ENCODE measurements at regions not wholly inside any gene's neighbourhood (a gene's known extent, or its start where the extent isn't known, plus 50 kb on each side); places are given as distances from the start of the nearest gene placed in this dataset.

DNA sequence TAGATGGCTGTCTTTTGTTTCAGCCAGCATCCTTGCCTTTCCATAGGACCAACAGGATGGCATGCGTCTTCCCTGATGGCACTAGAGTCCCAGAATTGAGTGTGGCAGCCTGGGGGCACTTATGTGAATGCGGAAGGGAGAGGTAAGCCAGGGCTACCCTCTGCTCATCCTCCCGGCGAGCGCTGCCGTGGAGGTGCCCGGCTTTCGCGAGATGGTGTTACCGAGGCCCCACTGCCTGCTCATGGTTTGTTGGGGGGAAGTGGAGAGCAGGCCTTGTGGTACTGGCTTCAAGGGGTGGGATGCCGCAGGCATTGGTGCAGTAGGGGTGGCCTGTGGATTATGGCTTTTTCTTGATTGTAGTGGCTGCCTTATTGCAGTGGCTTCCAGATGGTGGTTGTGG is 174.3 kb downstream of the AACS start:
- TF ChIP-seq, protein P1, sequence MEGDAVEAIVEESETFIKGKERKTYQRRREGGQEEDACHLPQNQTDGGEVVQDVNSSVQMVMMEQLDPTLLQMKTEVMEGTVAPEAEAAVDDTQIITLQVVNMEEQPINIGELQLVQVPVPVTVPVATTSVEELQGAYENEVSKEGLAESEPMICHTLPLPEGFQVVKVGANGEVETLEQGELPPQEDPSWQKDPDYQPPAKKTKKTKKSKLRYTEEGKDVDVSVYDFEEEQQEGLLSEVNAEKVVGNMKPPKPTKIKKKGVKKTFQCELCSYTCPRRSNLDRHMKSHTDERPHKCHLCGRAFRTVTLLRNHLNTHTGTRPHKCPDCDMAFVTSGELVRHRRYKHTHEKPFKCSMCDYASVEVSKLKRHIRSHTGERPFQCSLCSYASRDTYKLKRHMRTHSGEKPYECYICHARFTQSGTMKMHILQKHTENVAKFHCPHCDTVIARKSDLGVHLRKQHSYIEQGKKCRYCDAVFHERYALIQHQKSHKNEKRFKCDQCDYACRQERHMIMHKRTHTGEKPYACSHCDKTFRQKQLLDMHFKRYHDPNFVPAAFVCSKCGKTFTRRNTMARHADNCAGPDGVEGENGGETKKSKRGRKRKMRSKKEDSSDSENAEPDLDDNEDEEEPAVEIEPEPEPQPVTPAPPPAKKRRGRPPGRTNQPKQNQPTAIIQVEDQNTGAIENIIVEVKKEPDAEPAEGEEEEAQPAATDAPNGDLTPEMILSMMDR (IDR thresholded peaks at IDR 0.05 in 4 of 5, conservative IDR thresholded peaks at IDR 0.05 in 1 of 5), result no peak
- no peak for TF ChIP-seq POLR2A (IDR thresholded peaks at IDR 0.05)

Measured in gastrocnemius medialis (tissue), 4 donors.